ENCODE measurements at regions not wholly inside any gene's neighbourhood (a gene's known extent, or its start where the extent isn't known, plus 50 kb on each side); places are given as distances from the start of the nearest gene placed in this dataset.

DNA sequence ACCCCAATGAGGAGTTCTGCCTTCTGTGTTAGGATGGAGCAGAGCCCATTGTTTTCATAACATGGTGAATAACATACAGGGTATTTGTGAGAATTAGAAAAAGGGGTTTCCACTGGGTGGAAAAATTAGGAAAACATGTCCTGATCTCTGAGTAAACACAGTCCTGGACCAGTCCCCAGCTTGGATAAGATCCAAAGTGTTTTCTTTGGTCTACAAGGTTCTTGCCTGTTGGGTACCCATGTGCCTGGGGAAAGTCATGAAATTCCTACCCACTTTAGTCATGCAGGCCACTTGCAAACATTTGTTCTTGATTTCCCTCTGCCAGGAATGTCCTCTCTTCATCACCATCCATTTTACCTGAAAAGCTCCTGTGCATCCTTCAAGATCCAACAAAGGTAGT lies 164.8 kb upstream of the DYNLRB2 start:
- no peak overlapping the region for H3K4me3 ChIP-seq (ENCODE audit: low read depth, low read length)
- DNase-seq (ENCODE audit: low read depth, low spot score) = no peak
- ChIA-PET POLR2A (no interaction called here), CTCF (interaction anchor here (1.3 kb wide), 1 partner anchor 379 kb away, joined by 4 read pairs; no protein-coding TSS in a partner anchor)
- TF ChIP-seq, protein P1, sequence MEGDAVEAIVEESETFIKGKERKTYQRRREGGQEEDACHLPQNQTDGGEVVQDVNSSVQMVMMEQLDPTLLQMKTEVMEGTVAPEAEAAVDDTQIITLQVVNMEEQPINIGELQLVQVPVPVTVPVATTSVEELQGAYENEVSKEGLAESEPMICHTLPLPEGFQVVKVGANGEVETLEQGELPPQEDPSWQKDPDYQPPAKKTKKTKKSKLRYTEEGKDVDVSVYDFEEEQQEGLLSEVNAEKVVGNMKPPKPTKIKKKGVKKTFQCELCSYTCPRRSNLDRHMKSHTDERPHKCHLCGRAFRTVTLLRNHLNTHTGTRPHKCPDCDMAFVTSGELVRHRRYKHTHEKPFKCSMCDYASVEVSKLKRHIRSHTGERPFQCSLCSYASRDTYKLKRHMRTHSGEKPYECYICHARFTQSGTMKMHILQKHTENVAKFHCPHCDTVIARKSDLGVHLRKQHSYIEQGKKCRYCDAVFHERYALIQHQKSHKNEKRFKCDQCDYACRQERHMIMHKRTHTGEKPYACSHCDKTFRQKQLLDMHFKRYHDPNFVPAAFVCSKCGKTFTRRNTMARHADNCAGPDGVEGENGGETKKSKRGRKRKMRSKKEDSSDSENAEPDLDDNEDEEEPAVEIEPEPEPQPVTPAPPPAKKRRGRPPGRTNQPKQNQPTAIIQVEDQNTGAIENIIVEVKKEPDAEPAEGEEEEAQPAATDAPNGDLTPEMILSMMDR (IDR thresholded peaks at IDR 0.05; ENCODE audit: insufficient read depth, low read length, missing control alignments) = no peak

DNA sequence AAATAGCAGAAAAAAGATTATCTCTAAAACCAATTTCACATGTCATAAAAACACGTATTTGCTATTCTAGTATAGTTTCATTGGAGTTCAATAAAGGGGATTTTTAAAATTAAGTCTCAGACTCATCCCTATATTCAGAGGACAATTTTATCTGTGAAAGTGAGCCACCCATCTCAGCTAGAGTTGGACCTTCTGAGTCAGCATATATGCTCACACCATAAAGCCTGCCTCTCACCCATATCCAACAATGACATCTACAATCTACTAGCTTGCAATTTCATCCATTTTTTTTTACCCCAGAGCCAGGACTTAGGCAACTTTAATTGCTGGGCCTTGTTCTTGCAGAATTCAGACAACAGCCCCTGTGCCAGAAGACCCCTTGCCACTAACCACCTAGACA lies 165.3 kb upstream of the DYNLRB2 start:
- no peak for DNase-seq (ENCODE audit: low read depth, low spot score)
- POLR2A ChIA-PET = no interaction called here
- CTCF ChIA-PET = no interaction called here
- H3K4me3 ChIP-seq (ENCODE audit: low read depth, low read length) = no peak overlapping the region
- TF ChIP-seq, protein P1 (IDR thresholded peaks at IDR 0.05; ENCODE audit: insufficient read depth, low read length, missing control alignments) = no peak

DNA sequence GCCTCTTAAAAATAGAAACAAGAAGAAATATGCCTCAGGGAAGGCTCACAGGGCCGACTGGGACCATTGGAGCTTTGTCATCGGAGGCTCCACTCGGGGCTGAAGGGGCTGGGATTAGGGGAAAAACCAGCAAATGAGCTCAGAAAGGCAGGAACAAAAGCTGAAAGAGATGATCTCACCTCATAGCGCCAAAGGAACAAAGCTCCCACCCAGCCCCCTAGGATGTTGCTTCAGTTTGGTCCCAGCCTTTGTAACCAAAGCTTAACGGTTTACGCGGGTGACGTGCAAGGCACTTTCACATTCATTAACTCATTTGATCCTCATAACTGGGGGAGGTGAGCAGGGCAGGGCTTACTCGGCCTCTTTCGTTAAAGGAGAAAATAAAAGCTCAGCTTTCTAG lies 168.5 kb upstream of the DYNLRB2 start:
- no peak for DNase-seq (ENCODE audit: low read depth, low spot score)
- no peak overlapping the region for H3K4me3 ChIP-seq (ENCODE audit: low read depth, low read length)
- POLR2A ChIA-PET = no interaction called here
- TF ChIP-seq, protein P1 (IDR thresholded peaks at IDR 0.05; ENCODE audit: insufficient read depth, low read length, missing control alignments) = no peak
- CTCF ChIA-PET = interaction anchor here (1.4 kb wide), 1 partner anchor 771 kb away, joined by 3 read pairs; no protein-coding TSS in a partner anchor

DNA sequence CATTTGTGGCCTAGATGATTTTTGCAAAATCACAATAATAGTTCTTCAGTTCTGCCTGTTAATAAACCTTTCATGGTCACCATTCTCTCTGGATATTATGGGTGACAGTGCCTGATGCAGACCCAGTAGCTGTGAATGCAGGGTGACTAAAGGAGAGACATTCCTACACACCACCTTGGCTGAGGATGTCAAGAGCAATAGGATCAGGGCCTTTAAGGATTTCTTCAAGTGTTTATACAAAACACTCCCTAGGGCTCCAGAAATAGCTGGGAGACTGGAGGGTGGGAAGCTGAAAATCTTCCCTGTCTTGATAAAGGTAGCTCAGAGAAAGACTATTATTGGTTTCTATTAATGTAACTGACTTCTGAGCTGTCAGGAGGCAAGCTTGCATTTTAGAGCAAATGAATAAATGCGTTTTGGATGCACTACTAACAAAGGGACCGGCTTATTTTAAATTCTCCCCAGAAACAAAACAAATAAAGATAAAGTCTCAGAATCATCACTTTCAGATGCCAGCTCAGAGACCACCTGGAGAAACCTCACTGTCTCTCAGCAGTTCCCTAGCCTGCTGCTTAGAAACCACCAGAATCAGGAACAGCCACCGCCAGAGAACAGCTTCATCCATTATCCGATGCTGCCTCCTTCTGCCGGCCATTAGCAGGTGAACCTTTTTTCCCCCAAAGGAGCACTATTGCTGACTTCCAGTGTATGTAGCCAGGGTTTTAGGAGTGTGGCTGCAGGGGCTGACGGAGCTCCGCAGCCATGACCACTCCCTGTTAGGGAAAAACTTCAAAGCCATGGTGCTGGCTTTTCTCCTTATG lies 171.4 kb upstream of the DYNLRB2 start:
- no peak overlapping the region for H3K4me3 ChIP-seq (ENCODE audit: low read depth, low read length)
- TF ChIP-seq, protein P1 (IDR thresholded peaks at IDR 0.05; ENCODE audit: insufficient read depth, low read length, missing control alignments) = peak; percentile 81
- CTCF ChIA-PET = interaction anchor here (0.5 to 6.6 kb wide), 28 partner anchors 9 to 608 kb away, joined by 3 to 70 read pairs (median 4); no protein-coding TSS in a partner anchor
- POLR2A ChIA-PET = no interaction called here
- peak; percentile 10 for DNase-seq (ENCODE audit: low read depth, low spot score)

DNA sequence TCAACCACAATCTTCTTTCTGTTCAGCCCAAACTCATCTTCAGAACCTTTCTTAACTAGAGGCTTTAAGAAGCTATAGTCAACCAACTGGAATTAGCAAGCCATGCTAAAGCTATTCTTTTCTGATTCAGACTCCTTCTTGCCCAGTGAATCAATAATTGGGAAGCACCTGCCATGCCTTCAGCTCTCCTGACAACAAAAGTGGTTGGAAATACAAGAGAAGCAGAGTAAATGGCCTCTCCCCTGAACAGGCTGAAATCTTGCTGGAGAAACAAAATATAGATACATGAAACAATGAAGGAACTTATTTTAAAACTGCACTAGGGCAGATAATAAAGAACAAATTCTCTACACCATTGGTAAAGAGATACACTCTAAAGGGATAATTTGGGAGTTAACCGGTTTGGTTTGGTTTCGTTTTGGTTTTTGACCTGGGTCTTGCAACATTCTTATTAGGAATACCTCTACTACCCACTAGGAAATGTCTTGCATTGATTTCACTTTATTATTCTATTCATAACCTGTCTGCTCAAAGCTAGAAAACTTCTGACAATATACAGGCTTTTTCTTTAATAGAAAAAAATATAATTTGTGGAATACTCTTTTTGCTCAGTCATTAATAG lies 173.6 kb upstream of the DYNLRB2 start:
- CTCF ChIA-PET = interaction anchor here (6.6 kb wide), 1 partner anchor 369 kb away, joined by 70 read pairs; no protein-coding TSS in a partner anchor
- no peak overlapping the region for H3K4me3 ChIP-seq (ENCODE audit: low read depth, low read length)
- POLR2A ChIA-PET = no interaction called here
- TF ChIP-seq, protein P1 (IDR thresholded peaks at IDR 0.05; ENCODE audit: insufficient read depth, low read length, missing control alignments) = no peak
- DNase-seq (ENCODE audit: low read depth, low spot score) = no peak

DNA sequence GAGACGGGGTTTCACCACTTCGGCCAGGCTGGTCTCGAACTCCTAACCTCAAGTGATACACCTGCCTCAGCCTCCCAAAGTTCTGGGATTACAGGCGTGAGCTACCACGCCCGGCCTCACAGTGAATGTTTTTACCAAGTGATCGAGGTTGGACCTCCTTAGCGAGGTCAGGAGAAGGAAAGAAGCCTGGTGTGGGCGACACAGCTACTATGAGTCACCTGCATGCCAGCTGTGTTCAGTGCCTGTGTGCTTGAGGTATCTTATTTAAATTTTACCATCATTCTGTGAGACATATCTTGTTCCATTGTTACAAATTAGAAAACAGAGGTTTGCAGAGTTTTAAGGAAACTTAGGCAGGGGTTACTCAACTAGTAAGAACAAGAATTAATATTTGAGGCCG lies 174.8 kb upstream of the DYNLRB2 start:
- ChIA-PET CTCF (interaction anchor here (6.6 kb wide), 1 partner anchor 368 kb away, joined by 70 read pairs; no protein-coding TSS in a partner anchor), POLR2A (no interaction called here)

More for the DNA sequence above, 174.8 kb upstream of the DYNLRB2 start:
- TF ChIP-seq, protein P1 (IDR thresholded peaks at IDR 0.05; ENCODE audit: insufficient read depth, low read length, missing control alignments) = no peak
- no peak for DNase-seq (ENCODE audit: low read depth, low spot score)
- H3K4me3 ChIP-seq (ENCODE audit: low read depth, low read length) = no peak overlapping the region

All from AG04449 (cell line).